DMS 273 treated with DMSO at 0.1 percent for 48 hours (cell line): ENCODE measurements at regions not wholly inside any gene's neighbourhood (a gene's known extent, or its start where the extent isn't known, plus 50 kb on each side); places are given as distances from the start of the nearest gene placed in this dataset.

Experiments used
- DNase-seq: peaks from one replicate; lab custom pipeline; 2025; lab: John Stamatoyannopoulos, UW

DNA sequence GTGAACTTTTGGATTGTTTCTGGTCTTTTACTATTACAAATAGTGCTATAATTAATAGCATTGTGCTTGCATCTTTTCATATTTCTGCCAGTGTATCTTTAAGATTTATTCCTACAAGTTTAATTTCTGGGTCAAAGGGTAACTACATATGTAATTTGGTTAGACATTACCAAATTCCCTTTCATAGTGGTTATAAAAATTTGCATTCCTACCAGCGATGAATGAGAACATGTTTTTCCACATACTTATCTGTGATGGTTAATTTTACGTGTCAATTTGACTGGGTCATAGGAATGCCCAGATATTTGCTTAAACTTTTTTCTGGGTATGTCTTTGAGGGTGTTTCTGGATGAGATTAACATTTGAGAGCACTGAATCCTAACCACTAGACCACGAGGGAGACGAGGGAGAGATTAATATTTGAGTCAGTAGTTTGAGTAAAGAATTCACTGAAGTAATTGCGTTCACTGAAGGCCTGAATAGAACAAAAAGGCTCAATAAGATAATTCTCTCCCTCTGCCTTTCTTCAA is 132.3 kb upstream of the NEO1 start:
- no peak for DNase-seq

DNA sequence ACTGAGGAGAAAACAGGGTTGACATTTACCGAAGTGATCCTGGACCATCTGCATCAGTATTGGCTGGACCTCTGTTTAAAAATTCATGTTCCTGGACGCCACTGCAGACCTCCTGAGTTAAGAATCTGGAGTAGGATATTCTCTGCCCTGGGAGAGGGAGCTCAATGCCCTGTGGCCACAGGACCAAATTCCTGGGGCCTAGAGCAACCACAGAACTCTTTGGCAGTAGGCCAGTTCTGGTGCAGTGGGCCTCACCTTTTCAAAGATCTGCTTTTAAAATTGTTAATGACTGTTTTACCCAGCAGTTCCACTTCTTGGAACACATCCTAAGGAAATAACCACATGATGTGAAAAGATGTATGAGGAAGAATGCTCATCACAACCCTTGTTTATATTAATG is 133.3 kb upstream of the ADPGK start:
- DNase-seq, result no peak

DNA sequence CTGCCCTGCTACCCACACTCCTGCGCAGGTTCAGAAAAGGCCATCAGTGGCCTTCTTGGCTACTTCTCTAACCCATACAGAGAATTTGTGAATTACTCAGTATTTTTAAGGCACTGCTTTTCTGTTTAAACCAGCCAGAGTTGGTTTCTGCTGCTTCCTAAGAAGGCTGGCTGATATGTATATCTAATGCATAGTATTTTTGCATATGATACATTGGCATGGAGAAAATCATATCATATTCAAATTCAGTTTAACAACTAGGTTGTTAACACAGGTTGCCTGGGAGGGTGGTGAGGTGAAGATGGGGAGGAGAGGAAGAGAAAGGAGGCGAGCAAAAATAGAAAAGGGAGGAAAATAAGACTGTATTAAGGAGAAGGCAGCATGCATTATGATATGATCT is 132.8 kb upstream of the ADPGK start:
- no peak for DNase-seq

DNA sequence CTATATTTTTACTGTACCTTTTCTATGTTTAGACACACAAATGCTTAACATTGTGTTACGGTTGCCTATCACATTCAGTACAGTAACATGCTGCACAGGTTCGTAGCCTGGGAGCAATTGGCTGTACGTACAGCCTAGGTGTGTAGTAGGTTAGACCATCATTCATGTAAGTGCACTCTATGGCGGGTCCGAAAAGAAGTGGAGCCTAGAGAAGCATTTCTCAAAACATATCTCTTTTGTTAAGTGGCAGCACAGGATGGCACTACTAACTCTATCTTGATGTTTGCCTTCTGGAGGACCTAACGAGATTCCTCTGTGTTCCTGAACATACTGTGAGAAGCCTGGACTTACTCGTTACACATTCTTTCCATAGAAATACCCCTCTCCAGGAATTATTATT is 132.3 kb upstream of the ADPGK start:
- no peak for DNase-seq

DNA sequence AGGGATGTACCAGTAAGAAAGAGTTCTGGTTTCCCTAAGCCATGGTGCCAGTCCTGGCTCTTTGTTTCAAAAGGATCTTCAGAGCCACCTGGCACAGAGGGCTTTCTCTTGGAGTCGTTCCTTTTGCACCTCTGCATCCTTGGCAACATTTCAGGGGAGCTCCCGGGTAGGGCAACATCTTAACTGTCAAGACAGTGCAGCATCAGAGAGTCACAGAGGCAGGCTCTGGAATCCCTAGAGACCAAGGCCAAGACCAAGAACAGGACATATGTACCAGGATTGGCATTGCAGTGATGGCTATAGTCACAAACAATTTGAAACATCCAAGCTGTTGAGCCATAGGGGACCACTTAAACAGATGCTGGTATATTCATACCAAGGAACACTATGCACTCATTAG is 129.4 kb upstream of the ADPGK start:
- peak; percentile 64 for DNase-seq

DNA sequence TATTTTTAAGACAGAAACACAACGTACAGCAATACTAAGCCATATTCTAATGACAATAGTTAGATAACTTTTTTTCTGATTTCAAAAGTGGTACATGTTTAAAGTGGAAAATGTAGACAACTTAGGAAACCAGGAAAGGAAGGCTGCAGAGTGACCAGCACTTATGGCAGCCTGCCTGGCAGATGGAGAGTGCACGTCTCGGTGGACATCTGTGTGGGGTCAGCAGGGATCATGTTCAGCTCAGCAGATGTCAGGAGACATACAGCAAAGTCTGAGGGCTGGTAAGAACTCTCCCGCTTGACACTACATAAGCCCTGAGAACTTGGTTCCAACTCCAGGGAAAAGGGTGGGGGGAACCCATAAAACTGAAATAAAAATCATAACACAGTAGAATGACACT is 128.6 kb upstream of the ADPGK start:
- DNase-seq, result peak; percentile 32

DNA sequence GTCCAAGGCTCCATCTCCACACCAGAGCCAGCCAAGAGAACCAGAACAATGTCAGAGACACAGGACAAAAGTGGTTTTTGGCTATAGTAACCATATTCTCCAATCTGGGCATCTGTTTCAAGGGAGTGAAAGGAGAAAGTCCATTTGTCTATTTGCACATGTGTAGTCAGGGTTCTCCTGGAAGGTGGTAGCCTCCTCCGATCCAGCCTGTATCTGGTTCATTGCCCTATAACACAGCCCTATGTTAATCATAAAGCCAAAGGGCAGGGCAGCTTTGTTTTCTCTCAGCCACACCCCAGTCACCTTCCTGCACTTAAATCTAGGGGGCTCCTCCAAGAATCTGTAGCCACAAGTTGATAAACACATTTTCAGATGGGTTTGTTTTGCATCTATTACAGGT is 128.1 kb upstream of the ADPGK start:
- DNase-seq, result no peak

DNA sequence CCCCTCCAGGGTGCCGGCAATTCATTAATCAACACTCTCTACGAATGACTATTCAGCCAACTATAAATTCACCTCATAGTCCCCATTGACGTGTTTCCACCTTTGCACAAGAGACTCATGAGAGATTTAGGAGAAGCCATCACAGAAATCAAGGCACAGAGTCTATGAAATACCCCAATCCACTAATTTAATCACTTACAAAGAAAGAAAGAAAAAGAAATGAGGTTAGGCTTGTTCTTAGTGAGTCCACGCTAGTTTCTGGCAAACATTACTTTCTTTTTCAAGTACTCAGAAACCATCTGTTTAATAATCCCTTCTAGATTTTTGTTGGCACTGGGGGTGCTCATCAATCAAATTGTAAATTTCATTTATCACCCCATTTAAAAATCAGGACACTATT is 125.2 kb upstream of the ADPGK start:
- DNase-seq, result no peak

DNA sequence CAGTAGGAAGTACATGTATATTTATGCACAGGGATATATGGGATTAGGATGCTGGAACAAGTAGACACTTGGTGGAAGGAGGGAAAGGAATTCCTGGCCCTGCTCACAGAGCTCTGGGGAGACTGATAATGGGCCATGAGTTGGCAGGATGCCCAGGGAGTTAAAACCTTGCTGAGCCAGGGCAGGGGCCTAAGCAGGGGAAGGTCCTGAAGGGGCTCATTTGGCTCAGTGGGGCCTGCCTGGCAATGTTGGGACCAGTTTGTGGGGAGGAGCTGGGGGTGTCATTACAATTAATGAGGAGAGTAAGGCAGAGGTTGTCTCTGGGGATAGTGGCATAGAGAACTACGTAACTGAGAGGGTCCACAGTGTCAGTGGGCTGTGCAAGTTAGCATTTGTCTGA is 124.2 kb upstream of the ADPGK start:
- peak; percentile 23 for DNase-seq

DNA sequence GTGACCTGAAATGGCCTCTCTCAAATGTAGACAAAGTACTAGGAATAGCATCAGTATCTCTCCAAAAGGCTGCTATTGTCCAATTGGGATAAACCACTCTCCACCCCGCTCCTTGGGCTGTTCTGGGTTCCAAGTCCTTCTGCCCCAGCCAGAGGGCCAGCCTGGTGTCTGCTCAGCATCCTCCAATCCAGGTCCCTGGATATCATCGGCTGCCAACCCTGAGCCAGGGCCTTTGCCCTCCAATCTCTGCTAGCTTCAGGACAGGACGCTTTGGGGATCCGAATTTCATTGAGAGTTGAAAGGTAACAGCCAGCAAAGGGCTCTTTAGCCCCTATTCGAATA is 119.3 kb upstream of the ADPGK start:
- DNase-seq, result no peak

DNA sequence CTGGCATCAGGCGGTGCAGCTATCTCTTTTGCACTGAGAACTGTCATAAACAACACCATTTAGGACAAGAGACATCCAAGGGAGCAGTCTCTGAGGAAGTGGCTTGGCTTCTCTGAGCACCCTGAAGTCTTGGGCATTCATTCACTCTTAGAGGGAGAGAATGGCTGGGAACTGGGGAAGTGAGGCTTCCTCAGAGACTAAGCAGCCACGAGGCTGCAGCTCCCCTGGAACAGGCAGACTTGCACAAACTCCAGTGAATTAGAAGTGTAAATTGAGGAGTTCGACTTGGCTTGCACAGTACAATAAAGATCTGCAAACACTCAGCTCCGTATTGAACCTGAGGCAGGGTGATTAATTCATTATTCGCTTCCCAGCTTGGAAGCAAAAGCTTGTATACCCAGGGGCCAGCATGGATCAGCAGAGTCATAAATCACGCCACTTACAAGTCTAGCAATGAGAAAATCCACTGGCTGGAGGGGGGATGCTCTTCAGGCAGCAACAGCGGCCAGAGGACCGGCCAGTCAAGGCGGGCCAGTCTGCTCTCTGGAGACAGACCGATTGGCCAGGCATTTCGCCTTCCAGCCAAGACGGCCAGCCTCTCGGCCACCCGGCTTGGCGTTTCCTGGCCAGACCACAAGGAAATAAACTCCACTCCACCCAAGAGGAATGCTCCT is 118.8 kb upstream of the ADPGK start:
- DNase-seq, result no peak

DNA sequence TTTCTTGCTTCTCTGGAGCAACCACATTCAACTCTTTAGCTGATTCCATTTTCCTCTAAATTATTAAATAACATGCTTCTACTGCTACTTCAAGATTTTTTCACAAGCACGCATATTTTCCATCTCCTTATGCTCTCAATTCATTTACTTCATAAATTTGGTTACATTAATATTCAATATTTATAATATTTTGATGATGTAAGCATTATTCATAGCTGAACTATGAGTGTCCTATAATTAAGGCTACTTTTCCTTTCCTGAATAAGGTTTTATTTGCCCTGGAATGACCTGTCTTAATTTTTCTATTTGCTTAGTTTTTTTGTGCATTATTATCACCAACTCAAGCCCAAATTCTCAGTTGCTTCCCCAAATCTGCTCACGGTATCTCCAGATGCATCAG is 109.4 kb upstream of the ADPGK start:
- no peak for DNase-seq

DNA sequence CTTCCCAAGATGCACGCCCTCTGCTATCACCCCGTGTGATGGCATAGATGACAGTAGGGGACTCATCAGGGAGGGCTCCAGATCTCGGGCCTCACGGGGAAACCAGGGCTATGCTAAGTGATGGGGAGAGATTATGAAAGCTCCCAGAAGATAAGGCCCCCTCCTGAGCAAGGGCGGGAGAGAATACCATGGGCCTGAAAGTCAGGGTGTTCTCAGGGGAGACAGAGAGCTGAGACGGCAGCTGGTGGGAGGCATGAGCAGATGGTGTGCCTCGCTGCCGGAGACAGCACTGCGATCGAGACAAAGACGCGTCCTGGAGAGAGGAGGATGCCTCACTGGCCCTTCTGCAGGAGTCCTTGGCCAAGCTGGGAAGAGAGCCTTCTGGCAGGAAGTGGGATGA is 106.5 kb upstream of the ADPGK start:
- peak; percentile 88 for DNase-seq

DNA sequence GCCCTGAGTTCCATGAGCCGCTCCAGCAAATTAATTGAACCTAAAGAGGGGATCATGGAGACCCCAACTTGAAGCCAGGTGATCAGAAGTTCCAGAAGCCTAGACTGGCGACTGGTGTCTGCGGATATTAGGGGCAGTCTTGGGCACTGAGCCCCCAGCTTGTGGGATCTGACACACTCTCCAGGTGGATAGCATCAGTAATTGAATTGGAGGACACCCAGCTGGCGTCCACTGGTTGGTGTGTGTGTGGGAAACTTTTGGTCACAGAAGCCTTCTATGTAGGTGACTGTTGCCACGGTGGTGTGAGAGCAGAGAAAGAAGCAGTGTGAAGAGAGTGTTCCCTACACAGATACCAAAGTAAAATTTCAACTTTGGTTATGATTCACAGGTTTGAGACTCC is 106.0 kb upstream of the ADPGK start:
- no peak for DNase-seq

DNA sequence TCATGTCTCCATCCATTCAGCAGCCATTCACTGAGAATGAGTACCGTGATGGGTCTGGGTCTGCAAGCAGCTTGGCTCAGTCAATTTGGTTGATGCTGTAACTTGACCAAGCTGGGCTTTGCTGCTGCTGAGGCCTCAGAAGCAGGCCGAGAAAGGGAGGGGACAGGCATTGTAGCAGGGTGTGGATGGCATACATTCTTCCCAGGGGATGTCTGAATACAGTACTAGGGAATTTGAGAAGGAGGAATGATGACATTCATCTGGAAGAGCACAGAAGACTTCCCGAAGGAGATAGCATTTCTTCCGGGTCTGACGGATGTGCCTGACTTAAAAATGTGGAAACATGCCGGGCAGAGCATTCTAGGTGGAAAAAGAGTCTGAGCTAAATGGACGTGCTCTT is 105.3 kb upstream of the ADPGK start:
- no peak for DNase-seq

DNA sequence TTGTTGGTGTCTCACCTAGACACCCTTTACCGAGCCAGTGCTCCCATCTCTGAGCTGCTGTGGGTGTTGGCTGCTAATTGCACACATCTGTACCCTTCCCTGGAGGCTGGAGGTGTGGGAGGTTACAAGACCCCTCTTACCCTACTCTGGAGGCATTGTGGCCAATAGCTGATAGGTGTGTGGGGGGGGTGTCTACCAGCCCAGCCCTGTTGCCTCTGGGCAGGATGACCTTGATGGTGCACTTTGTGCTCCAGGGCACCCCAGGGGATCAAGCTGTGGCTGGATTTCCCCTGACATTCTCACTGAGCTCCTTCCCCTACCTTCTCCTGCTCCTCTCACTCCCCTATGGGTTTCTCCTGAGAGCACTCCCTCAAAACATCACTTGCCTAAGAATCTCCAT is 104.7 kb upstream of the ADPGK start:
- DNase-seq, result no peak

DNA sequence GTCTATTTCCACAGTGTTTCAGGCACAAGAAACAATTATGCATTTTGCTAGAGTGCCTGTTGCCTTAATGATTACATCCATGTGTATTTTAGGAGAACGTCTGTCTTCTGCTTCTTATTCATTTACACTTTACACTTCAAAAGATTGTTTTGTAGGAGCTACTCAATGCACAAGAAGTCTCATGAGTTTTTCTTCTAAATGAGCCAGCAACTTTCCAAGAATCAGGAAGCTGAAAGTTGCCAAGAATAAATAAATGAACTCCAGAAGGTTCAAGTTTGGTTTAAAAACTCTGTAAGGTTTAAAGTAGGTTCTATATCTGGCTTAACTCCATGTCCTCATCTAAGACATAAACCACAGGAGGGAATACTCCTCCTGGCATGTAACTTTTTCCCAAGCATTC is 103.8 kb upstream of the ADPGK start:
- no peak for DNase-seq

DNA sequence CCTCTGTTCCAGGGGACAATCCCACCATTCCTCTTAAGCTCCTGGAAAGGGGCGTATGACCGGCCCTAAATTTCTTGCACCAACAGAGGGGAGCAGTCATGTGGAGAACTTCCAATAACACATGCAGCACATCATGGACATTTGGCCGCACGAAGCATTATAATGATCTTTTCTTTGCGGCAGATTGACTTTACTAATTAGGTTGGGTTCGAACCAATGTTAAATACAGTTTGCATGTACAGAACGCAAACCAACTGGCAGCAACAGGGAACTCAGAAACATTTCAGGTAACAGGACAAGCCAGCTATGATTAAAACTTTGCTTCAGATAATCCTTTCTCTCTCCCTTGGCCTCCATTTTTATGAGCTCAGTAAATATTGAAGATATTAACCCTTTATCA is 100.8 kb upstream of the ADPGK start:
- no peak for DNase-seq

DNA sequence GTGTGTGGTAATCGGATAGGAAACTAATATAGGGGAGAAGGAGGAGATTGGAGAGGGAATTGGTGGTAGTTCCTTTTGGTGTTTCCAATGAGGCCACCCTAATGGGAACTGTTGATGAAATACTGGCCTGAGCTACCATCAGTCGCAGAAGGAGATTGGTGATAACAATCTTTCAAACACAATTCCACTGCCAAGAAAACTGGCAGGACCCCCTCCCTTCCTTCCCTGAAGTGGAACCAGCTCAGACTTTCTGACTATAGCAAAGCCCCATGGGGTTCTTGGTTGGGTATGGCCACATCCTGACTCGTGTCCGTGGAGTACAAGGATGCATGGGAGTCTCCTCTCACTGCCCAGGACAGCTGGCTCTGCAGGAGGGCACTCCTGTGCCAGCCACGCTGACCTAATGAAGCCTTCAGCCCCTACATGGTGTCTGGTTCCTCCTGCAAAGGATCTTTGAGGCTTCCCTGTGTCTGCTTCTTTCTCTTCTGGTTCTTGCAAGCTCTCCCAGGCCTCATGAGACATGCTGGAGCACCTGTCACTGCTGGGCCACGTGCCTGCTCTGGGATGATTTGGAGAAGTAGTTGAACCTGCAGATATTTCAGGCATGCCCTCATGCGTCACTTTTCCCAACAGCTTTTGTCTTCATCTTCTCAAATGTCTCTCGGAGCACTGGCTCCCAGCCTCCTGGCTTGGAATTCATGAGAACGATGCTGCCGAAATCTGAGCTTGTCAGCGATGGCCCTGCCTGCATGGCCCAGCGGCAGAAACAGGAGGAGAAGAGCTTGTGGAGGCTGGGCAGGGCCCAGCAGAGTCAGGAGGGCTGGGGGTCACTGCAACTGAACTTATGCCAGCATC is 90.0 kb upstream of the ADPGK start:
- DNase-seq, result peak; percentile 39

DNA sequence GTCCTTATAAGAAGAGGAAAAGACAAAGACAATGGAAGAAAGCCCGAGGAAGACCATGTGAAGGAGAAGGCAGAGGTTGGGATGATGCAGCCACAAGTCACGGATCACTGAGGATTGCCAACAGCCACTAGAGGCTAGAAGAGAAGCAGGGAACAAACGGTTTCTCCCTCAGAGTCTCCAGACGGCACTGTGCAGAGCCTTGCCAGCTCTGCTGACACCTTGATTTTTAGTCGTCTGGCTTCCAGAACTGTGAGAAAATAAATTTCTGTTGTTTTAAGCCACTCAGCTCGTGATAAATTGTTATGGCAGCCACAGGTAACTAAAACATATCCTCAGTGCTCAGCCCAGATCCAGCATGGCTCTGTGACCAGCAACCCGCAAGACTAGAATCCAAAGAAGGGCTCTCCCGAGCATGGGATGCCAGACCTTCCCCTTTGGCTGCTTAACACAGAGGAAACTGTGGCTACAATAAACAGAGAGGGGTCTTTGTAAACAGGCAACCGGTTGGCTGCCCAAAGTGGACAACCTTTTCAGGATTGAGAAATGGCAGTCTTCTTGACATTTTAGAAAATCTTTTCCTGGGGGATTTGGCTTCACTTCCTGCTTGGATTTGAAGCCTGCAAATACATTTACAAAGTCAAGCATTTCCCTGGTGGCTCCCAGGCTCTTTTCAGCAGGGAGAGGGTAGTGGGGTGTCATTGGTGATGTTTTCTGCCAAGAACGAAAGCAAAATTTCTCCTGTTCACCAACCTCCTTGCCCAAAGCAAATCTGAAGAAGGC is 88.7 kb upstream of the ADPGK start:
- DNase-seq, result no peak

DNA sequence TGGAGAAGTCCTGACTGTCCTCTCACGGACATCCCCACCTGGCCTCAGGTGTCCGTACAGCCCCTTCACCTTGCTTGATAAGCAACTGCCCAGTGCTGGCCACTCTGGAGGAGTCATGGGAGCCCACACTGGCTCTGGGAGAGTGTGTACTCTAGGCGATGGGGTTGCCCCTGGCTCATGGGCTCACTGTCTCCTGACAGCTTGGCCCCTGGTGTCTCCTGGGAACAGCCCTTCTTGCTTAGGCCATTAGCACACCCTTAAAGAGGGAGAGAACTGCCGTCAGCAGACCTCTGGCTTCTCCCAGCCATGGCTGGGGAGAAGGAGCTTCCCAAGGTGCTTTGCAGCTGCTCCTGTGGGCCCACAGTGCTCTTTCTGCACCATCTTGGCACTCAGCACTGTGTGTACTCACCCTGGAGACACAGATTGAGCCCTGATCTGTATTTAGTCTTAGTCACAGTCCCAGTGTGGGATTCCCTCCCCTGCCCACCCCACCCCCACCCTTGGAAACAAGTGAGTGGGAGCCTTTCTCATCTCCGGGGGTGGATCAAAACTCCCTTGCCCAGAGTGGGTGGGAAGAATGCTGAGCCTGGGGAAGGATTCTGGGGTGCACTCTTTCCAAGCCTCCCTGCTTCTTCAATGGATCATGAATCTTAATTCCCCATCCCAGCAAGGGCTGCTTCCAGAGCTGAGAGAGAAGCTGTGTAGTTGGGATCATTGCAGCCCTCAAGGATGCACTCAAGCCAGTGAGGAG is 83.5 kb upstream of the ADPGK start:
- DNase-seq, result no peak

DNA sequence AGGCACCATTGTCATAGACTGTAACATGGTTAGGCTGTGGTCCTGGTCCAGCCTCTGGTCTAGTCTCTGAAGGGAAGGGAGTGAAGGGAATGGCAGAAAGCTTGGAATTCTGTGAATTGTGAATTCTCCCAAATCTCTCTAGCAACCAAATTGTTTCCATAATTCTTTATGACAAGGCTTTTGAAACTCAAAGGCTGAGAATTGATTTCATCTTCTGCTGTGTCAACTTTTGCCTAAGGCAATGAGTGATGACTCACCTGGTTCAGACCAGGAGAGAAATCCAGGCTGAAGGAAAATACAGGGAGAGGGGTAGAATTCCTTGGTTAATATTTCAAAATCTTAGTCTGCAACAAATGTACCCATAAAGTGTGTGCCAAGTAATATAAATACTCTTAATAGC is 82.6 kb upstream of the ADPGK start:
- no peak for DNase-seq
